ENCODE measurements at regions not wholly inside any gene's neighbourhood (a gene's known extent, or its start where the extent isn't known, plus 50 kb on each side); places are given as distances from the start of the nearest gene placed in this dataset.

DNA sequence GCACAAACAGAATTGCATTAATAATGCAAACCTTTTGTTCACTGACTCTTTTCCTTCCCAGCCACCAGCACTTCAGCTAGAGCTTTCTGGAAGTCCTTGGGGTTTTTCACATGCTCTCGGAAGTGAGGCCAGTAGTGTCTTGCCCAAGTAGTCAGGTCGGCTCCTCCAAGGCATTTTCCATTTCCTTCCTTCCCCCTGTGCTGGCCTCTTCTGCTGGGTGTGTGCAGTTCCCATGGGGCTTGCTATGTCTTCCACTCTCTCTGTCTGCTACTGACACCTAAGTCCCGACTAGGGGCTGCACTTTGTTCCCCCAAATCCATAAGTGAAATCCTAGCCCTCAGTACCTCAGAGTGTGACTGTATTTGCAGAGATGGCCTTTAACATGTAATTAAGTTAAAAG lies 175.6 kb upstream of the BMPER start:
- no peak for DNase-seq

DNA sequence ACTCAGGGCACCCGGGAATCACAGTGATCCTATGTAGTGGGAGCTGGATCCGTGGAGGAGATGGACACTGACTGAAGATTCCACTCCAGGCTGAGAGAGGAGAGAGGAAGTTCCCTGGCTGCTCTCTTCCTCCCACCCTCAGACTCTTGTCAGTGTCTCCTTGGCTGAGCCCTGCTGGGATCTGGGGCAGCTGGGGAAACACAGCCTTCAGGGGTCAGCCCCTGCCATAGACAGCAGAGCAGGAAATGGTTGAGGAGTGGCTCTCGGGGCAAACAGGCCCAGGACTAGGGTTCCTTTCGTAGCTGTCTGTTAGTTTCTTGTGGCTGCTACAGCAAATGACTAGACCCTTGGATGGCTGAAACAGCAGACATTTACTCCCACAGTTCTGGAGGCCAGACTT lies 174.4 kb upstream of the BMPER start:
- DNase-seq, result no peak

DNA sequence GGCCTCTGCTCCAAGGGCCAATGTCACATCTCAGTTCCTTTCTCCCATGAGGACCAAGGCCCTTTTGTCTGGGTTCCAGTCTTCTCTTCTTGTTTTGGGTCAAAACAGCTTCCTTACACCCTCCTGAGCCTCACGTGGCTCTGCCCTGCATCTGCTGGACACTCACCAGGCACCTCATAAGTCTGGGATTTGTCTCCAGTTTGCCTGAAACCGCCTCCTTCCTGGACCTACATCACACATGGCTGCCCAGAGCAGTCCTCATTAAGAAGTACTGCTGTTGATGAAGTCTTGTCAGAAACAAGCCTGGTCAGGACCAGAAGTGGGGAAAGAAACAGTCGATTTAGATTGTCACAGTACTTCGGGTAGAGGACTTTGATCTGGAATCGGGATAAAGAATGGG lies 173.4 kb upstream of the BMPER start:
- no peak for DNase-seq

DNA sequence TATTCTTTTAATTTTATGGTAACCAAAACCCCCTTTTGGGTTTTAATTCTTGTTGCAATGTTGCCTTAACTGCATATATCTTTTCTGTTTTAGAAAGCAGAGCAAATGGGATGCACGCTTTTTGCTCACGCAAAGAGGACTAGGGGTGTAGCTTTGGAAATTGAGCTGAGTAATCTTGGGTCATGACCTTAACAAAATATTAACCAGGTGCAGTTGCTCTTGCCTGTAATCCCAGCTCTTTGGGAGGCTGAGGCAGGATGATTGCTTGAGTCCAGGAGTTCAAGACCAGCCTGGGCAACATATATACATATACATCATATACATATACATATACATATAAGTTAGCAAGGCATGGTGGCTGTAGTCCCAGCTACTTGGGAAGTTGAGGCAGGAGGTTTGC lies 172.9 kb upstream of the BMPER start:
- DNase-seq, result no peak

DNA sequence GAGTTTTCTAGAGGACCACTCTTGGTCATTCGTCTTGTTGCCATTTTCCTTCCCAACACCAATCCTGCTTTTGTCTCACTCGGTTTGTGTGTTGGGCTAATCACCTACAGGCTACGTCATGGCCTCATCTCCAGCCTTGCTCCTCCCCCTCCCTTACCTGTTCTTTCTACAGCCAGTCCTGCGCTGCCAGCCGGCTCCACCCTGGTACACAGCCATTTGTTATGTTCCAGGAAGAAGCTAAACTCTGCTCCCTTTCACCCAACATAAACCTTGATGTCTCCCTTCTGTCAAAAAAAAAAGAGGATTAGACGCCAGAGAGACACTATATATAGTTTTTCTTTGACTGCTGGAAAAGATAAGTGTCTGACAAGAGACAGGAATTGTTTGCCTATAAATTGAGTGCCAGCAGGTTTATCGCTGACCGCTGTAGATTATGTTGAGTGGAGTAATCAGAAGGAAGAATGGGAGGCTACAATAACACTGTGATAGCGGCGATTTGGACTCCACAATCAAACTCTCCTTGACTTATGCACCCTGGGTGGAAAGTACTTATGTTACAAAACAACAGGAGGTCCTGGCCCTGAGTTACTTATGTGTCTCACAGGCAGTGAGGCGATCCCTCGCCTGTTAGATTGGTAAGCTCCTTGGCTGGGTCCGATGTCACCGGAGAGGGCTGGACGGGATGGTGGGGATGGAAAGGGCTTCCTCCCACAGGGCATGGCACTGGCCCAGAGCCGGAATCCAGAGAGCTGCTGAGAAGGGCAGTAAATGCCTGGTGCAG lies 171.3 kb upstream of the BMPER start:
- DNase-seq, result peak; percentile 80

DNA sequence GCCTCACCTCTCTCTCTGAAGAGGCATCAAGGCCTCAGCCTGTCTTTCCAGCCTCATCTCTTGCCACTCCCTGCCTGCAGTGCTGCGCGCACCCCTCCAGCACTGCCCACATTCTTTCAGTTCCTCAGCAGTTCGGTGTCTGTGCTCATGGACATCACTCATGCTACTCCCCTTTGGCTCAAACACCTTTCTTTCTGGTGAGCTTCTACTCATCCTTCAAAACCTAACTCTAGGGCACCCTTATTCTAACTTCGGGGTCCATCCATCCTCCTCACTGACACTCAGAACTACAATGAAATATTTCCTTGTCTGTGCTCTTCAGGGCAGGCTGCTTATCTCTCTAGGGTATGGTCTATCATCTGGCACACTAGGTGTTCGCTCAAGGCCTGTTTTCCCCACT lies 169.9 kb upstream of the BMPER start:
- no peak for DNase-seq

DNA sequence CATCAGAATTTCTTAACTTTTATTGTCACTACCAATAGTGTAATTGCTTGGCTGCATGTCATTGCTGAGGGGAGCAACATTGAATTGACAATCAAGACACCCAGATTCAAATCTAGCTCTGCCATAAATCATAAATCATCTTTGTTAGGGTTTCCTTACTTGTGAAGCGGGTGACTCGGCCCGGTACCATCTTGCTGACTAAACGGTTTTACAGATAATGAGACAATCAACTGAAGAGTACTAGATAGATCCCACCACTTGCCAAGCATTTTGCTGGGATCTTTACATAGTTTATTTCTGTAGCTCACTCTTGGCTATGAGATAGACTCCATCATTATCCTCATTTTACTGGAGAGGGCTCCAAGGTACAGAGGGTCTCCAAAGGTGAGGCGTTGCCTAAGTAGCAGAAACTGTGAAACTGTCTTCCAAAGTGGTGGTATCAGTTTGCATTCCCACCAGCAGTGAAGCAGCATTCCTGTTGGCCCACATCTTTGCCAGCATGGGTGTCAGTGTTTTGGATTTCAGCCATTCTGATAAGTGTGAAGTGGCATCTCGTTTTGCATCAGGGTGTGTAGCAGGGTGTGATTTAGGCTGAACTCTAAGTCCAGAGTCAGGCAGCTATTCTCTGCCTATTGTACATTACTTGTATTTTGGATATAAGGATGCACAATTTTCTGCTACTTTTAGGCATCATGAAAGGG lies 168.7 kb upstream of the BMPER start:
- DNase-seq, result no peak

DNA sequence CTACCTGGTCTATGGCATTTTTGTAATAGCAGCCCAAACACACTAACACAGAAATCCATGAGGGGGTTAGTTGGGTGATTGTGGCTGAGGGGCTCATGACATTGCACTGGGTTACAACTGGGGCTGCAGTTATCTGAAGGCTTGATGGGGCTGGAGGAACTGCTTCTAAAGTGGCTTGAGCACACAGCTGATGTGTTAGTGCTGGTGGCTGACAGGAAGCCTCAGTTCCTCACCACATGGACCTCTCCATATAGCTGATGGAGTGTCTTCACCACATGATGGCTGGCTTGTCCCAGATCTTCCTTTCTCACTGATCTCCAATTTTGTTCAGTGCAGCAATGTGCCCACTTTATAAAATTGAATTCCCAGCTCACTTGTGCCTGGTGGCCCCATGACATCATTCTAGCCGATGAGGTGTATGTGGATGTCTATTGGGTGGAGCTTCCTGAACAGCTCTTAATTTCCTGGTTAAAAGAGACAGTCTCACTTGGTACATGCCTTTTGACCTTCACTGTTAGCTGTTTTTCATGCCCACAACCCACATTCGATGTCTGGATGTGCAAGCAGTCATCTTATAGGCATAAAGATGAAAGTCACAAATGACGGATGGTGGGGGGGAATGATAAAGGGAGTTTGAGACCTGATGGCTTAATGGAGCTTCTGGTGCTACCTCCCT lies 166.9 kb upstream of the BMPER start:
- DNase-seq, result no peak

DNA sequence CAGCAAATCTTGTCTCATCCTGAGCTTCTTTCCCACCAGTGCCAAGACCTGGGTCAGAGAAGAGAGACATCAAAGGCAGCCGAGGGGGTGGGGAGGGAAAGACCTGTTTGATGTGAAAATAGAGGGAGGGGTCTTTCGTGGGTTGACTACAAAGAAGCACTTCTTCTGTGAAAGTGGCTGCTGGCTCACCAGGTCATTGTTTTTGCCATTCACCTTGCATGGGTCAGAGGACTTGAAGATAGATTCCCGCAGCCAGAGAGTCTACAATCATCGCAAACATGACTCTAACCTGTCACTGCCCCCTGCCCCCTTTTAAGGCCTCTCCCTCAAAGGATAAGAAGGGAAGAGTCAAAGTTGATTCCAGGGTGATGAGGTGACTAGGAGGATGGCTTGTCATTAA lies 166.1 kb upstream of the BMPER start:
- DNase-seq, result no peak

DNA sequence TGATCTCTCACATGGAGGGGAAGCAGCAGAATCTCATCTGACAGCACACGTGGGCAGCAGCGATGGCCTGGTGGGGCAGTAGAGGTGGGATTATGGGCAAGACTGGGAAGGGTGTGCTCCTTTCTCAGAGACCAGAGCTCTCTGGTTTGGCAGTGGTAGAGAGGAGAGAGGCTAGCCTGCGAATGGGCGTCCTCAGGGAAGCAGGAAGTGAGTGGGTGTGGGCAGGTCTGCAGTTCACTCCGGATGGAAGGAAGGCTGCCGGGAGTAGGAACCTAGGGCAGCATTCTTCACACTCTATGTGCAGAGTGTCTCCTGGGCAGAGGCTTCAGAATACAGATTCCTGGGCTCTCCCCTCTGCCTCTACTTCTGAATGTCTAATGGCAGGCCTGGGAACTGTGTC lies 162.8 kb upstream of the BMPER start:
- DNase-seq, result no peak

DNA sequence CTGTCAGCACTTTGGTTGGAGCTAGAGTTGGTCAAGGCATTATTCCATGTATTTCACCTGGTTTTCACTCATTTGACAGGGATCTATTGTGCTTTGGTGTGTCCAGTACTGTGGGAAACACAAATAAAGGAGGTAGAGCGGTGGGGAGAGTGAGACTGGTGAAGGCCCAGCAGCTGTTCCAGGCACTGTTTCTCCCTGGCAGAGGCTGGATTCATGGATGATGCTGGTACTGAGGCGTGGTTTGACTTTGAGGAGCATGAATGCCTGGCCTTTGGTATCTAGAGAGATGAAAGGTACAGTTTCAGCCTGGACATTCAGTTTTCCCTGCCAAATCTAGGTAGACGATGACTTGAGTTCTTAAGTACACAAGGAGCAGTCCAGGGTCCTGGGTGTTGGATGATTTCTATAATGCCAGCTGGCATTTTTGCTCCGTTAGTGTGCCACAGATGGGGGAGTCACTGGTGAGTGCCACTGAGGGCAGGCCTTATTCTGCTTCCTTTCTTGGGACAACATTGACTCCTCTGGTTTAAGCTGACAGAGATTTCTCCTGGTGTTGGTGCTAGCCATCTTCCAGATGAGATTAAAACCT lies 162.2 kb upstream of the BMPER start:
- DNase-seq, result no peak

DNA sequence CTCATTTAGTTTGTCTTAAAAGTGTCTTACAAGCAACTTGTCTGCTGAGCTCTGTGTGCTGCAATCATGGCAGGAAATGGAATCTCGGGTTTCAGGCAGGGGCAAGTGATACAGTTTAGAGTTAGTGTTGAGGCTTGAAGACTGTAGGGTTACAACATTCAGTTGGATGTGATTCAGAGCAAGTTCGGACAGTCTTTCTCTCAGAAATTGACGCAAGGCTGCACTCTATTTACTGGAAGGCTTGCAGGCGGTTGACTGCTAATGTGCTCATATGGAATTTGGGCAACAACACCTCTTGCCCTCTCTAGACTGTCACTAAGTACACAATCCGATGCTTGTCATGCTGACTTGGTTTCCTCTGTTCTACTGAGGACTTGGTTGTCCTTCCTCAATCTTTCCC lies 161.7 kb upstream of the BMPER start:
- DNase-seq, result peak; percentile 14

DNA sequence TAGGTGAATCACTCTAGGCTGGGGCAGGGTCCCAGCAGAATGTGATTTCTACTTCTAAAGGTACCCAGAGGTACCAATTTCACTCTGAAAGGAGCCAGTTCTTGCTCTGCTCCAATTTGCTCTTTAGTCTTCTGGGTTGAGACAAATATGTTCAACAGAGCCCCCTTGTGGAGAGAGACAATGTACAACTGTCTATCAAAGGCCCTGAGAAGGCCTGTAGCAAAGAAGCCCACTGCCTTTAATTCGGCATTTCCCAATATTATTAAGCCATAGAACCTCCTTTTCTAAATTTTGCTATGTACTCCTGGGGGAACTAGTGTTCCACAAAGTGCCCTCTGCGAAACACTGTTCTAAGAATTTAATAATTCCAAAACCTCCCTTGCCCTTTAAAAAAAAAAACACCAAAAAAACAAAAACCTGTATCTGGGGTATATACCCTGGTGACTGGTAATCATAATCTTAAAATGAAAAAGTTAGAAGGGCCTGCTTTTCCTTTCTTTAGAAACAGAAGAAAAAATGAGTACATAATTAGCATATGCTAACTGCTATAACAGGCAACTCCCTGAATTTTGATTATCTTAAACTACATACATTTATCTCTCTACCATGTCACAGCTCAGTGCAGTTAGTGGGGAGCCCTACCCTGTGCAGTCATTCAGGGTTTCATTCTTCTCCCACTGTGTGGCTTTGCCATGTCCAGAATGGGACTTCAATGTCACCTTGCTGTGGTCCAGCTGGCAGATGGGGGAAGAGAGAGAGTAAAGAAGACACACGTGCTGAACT lies 160.9 kb upstream of the BMPER start:
- DNase-seq, result peak; percentile 81

DNA sequence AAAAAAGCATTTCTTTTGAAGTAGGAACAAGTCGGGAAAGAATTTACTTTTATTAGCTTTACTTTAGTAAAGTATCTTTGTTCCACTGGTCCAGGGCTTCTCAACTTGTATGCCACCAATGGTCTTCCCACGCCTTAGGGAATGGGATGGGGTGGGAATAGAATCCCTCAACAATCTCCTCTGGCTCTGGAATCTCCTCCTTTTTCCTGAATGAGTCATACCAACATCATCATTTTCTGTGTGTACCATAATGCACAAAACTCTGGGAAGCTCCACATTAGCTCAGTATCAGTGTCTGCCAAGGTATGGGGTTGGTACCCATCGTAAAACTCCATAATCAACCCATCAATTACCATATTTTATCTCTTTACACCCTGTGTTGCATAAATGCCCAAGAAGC lies 159.4 kb upstream of the BMPER start:
- DNase-seq, result no peak

DNA sequence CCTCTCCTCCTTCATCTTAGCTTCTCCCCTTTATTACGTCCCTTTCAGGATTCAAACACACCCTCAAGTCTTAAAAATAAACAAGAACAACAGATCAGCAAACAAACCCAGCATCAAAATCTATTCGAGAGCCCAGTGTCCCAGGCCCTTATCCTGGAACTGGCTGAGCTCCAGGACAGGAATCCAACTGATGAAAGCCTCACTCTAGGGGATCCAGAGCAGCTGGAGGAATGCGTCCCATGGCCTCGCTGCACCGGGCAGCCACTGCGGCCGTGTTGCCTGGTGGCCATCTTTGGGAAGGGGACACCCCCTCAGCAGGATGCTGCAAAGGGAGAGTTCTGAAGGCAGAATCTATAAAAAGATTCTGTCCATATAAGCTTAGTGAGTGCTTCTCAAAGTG lies 156.5 kb upstream of the BMPER start:
- no peak for DNase-seq

DNA sequence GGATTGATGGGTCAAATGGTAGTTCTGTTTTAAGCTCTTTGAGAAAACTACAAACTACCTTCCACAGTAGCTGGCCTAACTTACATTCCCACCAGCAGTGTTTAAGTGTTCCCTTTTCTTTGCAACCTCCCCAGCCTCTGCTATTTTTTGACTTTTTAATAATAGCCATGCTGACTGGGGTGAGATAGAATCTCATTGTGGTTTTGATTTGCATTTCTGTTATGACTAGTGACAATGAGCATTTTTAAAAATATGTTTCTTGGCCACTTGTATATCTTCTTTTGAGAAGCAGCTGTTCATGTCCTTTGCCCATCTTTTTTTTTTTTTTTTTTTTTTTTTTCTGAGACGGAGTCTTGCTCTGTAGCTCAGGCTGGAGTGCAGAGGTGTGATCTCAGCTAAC lies 155.2 kb upstream of the BMPER start:
- DNase-seq, result no peak

DNA sequence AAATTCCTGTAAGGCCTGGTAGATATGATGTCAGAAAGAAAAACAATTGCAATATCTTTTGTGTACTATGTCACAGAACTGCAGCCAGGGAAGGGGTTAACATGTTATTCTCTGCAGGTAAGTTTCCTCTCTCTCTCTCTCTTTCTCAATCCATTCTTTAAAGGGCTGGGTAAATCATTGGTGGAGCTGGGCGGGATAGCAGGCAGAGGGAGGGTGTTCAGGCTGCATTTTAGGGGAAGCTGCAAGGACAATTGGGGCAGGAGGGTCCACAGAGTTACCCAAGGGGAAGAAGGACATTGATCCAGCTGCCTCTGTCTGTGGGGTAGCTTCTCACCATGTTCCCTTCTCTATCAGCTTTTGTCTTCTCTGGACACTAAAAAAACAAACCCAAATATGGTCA lies 153.9 kb upstream of the BMPER start:
- DNase-seq, result no peak

DNA sequence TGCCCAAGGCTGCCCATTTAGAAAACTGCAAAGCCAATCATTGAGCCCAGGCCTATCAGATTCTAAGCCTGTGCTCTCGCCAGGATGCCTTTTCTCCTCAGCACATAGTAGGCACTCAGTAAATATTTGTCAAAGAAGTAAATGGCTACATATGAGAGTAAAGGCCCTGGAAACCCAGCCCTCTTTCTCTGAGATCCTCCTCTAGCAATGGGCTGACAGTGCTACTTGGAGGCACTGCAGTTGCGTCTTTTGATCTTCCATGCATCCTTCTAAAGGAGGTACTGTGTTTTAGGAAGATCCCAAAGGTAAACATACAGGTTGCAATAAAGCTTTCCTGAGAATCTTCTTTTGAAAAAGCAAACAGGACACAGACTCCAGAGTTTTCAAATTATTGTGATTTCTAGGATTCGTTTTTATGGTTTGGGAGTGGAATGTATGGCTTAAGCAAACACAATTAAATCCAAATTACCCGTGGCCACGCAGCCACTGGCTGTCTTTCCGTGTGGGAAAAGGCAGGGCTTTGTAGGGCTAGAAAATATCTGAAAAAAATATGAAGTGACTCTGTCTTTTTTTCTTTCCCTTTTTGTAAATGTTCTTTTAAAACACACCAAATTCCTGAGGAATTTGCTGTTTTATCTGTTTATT lies 151.3 kb upstream of the BMPER start:
- DNase-seq, result no peak

DNA sequence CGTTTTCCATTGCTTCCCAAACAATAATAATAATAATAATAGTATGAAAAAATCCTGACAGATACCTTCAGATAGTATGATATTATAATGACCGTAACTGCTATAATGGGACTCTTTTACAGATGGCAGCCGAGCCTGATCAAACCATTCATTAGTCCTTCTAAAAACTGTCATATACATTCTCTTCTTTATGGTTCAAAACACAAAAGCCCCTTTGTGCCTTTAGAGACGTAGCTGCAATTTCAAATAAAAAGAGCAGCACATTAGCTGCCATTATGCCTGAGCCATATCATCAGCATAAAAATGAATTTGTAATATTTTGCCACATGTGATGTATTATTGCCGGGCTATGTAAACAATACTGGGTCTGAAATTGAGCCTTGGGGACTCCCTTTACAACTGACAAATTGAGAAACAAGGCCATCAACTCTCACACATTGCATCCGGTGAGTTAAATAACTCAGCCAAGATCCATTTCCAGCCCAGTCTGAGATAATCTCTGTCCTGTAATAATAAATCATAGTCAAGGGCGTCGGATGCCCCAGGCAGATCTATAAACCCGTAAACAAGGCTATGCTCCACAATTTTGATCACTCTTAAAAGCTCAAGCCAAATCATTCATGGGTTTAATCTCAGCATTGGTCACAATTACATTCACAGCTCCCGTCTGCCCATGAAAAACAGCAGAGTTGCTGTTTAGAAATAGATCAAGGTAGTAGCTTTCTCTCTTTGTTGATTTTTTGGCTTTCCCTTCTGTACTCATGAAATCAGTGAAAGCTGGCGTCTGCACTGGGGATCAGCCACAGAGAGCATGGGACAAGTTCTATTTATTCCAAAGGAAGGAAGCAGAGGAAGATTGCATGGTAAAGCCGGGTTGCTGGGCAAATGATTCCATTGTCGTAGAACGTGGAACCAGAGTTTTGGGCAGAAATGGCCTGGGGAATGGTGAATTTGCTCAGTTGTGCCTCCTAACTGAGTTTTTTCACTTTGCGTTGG lies 150.1 kb upstream of the BMPER start:
- DNase-seq, result no peak

DNA sequence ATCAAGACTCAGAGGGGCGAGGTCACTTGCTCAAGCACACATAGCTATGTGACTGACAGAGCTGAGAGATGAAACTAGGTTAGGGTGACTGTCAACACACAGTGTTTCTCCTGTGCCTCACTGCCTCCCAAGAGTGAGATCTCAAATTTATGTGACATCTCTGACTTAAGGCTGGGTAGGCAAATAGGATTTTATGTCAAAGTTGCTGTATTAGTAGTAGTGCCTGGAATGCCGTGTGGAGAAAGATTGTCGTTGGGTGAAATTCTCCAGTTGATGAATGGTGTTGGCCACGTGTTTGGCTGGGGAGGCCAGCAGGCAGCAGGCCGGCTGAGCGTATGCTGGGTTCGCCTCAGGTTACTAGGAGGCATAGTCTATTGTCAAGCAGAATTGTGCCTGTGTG lies 148.3 kb upstream of the BMPER start:
- no peak for DNase-seq

DNA sequence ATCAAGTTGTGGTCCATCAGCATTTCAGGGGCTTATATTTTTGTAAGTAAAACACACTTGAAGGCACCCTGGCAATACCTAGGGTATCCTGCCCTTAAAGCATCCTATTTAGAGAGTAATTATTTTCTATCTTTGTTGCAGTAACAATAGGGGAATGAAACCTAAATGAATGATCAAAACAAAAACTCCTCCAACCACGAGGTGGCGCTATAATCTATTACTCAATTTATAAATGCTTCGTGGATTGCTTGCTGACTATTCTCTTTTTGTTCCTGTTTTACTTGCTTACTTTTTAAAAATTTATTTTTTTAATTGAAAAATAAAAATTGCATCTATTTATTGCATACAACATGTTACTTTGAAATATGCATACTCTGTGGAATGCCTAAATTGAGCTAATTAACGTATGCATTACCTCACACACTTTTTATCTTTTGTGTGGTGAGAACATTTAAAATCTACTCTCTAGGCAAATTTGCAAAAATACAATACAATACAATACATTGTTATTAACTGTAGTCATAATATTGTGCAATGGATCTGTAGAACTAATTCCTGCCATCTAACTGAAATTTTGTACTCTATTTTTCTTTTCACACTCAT lies 147.7 kb upstream of the BMPER start:
- DNase-seq, result peak; percentile 83
